Caco-2 (cell line): ENCODE measurements at regions not wholly inside any gene's neighbourhood (a gene's known extent, or its start where the extent isn't known, plus 50 kb on each side); places are given as distances from the start of the nearest gene placed in this dataset.

Experiments used
- BruUV-seq: library from RNA; stranded (reverse); fragments of 400-500 nt; replicated peaks from 2 replicates; lab custom pipeline; 2021; lab: Mats Ljungman, UMichigan
- CTCF ChIA-PET: fragments of 300-600 bp; sonication (Branson Sonifier 250); formaldehyde crosslinking; loops from one replicate; lab custom pipeline; 2022; ENCODE audit warnings: antibody characterized with exemption; lab: Charles Lee
- POLR2A ChIA-PET: fragments of 300-600 bp; sonication (Branson Sonifier 250); formaldehyde crosslinking; loops from one replicate; lab custom pipeline; 2022; ENCODE audit warnings: antibody characterized with exemption; lab: Charles Lee
- DNase-seq, 2 experiments: peaks; one replicate each; pipeline versions ENCODE4 v3.0.0 to v3.0.0-alpha.2; 2020 to 2022
- H3K27me3 ChIP-seq: replicated peaks from 2 replicates; pipeline ENCODE4 v1.6.0; 2011; ENCODE audit warnings: low read length; ENCODE audit not compliant: control insufficient read depth, insufficient read depth
- H3K36me3 ChIP-seq: 2 replicates; pipeline ENCODE4 v1.5.1; 2011; ENCODE audit warnings: low read length; ENCODE audit not compliant: control insufficient read depth, insufficient read depth
- H3K4me1 ChIP-seq: fragments of 250-450 bp; sonication (Bioruptor Pico); 2 replicates; pipeline ENCODE4 v1.5.1; 2020; ENCODE audit warnings: mild to moderate bottlenecking
- H3K4me3 ChIP-seq: 2 replicates; pipeline ENCODE4 v1.5.1; 2011; ENCODE audit warnings: low read depth, mild to moderate bottlenecking, control low read depth, low read length
- H3K9me3 ChIP-seq: fragments of 250-450 bp; sonication (Bioruptor Pico); 2 replicates; pipeline ENCODE4 v1.5.1; 2020; ENCODE audit warnings: mild to moderate bottlenecking, moderate library complexity
- H3K27ac Mint-ChIP-seq: one replicate; pipeline ENCODE4 v1.8.0; 2022; ENCODE audit warnings: mixed read lengths; ENCODE audit not compliant: unreplicated experiment
- H3K27me3 Mint-ChIP-seq: one replicate; pipeline ENCODE4 v1.8.0; 2022; ENCODE audit warnings: mixed read lengths; ENCODE audit not compliant: insufficient read depth, unreplicated experiment
- H3K36me3 Mint-ChIP-seq: one replicate; pipeline ENCODE4 v1.8.0; 2022; ENCODE audit warnings: mild to moderate bottlenecking, mixed read lengths; ENCODE audit not compliant: insufficient read depth, unreplicated experiment
- H3K4me1 Mint-ChIP-seq: one replicate; pipeline ENCODE4 v1.8.0; 2022; ENCODE audit warnings: low read depth, mixed read lengths; ENCODE audit not compliant: unreplicated experiment
- H3K4me3 Mint-ChIP-seq: one replicate; pipeline ENCODE4 v1.8.0; 2022; ENCODE audit warnings: mild to moderate bottlenecking, moderate library complexity, mixed read lengths; ENCODE audit not compliant: unreplicated experiment
- H3K9me3 Mint-ChIP-seq: one replicate; pipeline ENCODE4 v1.8.0; 2022; ENCODE audit warnings: mixed read lengths; ENCODE audit not compliant: unreplicated experiment
- CTCF ChIP-seq, 2 experiments: fragments of 200-600 bp in 1 of 2; IDR thresholded peaks; 1 replicate in 1 of 2; 2 replicates in 1 of 2; pipeline versions ENCODE4 v1.5.1 to v1.8.0; 2011 to 2022; ENCODE audit warnings: antibody characterized with exemption in 1 of 2, control low read depth in 1 of 2, inconsistent platforms in 1 of 2, low read depth in 1 of 2, low read length in 1 of 2, mild to moderate bottlenecking in 1 of 2, moderate library complexity in 1 of 2; ENCODE audit not compliant: insufficient read depth in 1 of 2, severe bottlenecking in 1 of 2, unreplicated experiment in 1 of 2
- intact Hi-C: fragments of 100-400 bp; cut with micrococcal nuclease; formaldehyde crosslinking; loops from one replicate; pipeline ENCODE4 v1.10.0; 2022; ENCODE audit not compliant: unreplicated experiment

GRCh38 chr4:65071564-65071963 is 598.7 kb downstream of the EPHA5 start:
- Mint-ChIP-seq H3K27ac (no peak overlapping the region), H3K36me3 (no peaks in the 10 kb centered on the region), H3K4me3 (no peak overlapping the region), H3K4me1 (no peaks in the 10 kb centered on the region), H3K27me3 (no peaks in the 10 kb centered on the region), H3K9me3 (no peaks in the 10 kb centered on the region)
- ChIA-PET POLR2A (no interaction called here), CTCF (no interaction called here)
- intact Hi-C loops: no loop called here
- H3K4me1 ChIP-seq: no peaks in the 10 kb centered on the region
- no peaks in the 10 kb centered on the region for H3K27me3 ChIP-seq
- no peaks in the 10 kb centered on the region for H3K36me3 ChIP-seq
- no peak overlapping the region for H3K4me3 ChIP-seq
- no peak for TF ChIP-seq CTCF (IDR thresholded peaks at IDR 0.05; ENCODE audit: insufficient read depth in 1 of 2, low read depth in 1 of 2, low read length in 1 of 2, severe bottlenecking in 1 of 2, unreplicated experiment in 1 of 2)
- BruUV-seq: no TSS peak
- H3K9me3 ChIP-seq: no peaks in the 10 kb centered on the region
- no peak for DNase-seq

GRCh38 chr4:65069177-65069576 is 601.1 kb downstream of the EPHA5 start:
- TF ChIP-seq CTCF (IDR thresholded peaks at IDR 0.05; ENCODE audit: insufficient read depth in 1 of 2, low read depth in 1 of 2, low read length in 1 of 2, severe bottlenecking in 1 of 2, unreplicated experiment in 1 of 2): no peak
- H3K27me3 Mint-ChIP-seq: no peaks in the 10 kb centered on the region
- H3K27me3 ChIP-seq: no peaks in the 10 kb centered on the region
- no peak for DNase-seq
- no peaks in the 10 kb centered on the region for H3K9me3 Mint-ChIP-seq
- H3K4me3 Mint-ChIP-seq: no peak overlapping the region
- no peaks in the 10 kb centered on the region for H3K4me1 Mint-ChIP-seq
- no peak overlapping the region for H3K4me3 ChIP-seq
- H3K36me3 ChIP-seq: no peaks in the 10 kb centered on the region
- no peaks in the 10 kb centered on the region for H3K36me3 Mint-ChIP-seq
- no TSS peak for BruUV-seq
- no peaks in the 10 kb centered on the region for H3K9me3 ChIP-seq
- ChIA-PET POLR2A (no interaction called here), CTCF (no interaction called here)
- intact Hi-C loops: no loop called here
- no peak overlapping the region for H3K27ac Mint-ChIP-seq
- no peaks in the 10 kb centered on the region for H3K4me1 ChIP-seq

- DNase-seq: no peak
- no peak for TF ChIP-seq CTCF (IDR thresholded peaks at IDR 0.05; ENCODE audit: insufficient read depth in 1 of 2, low read depth in 1 of 2, low read length in 1 of 2, severe bottlenecking in 1 of 2, unreplicated experiment in 1 of 2)
- H3K36me3 Mint-ChIP-seq: no peaks in the 10 kb centered on the region
These were observed 604.2 kb downstream of the EPHA5 start for GRCh38 chr4:65066106-65066505.

More at GRCh38 chr4:65066106-65066505, 604.2 kb downstream of the EPHA5 start:
- CTCF ChIA-PET: no interaction called here
- Histone ChIP-seq H3K27me3 (no peaks in the 10 kb centered on the region), H3K4me1 (no peaks in the 10 kb centered on the region), H3K4me3 (no peak overlapping the region), H3K36me3 (no peaks in the 10 kb centered on the region), H3K9me3 (no peaks in the 10 kb centered on the region)
- POLR2A ChIA-PET: no interaction called here
- no peak overlapping the region for H3K27ac Mint-ChIP-seq
- no peaks in the 10 kb centered on the region for H3K27me3 Mint-ChIP-seq
- intact Hi-C loops: no loop called here
- no peak overlapping the region for H3K4me3 Mint-ChIP-seq
- no peaks in the 10 kb centered on the region for H3K9me3 Mint-ChIP-seq
- BruUV-seq: no TSS peak
- H3K4me1 Mint-ChIP-seq: no peaks in the 10 kb centered on the region
